NT2/D1 (cell line): ENCODE measurements at regions not wholly inside any gene's neighbourhood (a gene's known extent, or its start where the extent isn't known, plus 50 kb on each side); places are given as distances from the start of the nearest gene placed in this dataset.

Source experiments
- DNase-seq: peaks from one replicate; pipeline ENCODE4 v3.0.0-alpha.2; 2011; ENCODE audit warnings: low read depth, low spot score
- H3K27me3 ChIP-seq: 2 replicates; pipeline ENCODE4 v1.6.0; 2011; ENCODE audit warnings: mild to moderate bottlenecking; ENCODE audit not compliant: insufficient read length, insufficient read depth
- H3K36me3 ChIP-seq: 2 replicates; pipeline ENCODE4 v1.6.1; 2011; ENCODE audit warnings: mild to moderate bottlenecking, low read length, mixed read lengths; ENCODE audit not compliant: insufficient read depth, insufficient read length
- H3K4me1 ChIP-seq: 2 replicates; pipeline ENCODE4 v1.5.1; 2011; ENCODE audit not compliant: insufficient read depth, insufficient read length
- H3K4me3 ChIP-seq: 2 replicates; pipeline ENCODE4 v1.5.1; 2011; ENCODE audit warnings: low read depth; ENCODE audit not compliant: insufficient read length
- H3K9ac ChIP-seq: 2 replicates; pipeline ENCODE4 v1.6.0; 2011; ENCODE audit warnings: low read depth; ENCODE audit not compliant: insufficient read length
- H3K9me3 ChIP-seq: 2 replicates; pipeline ENCODE4 v1.5.1; 2011; ENCODE audit warnings: mild to moderate bottlenecking, low read length; ENCODE audit not compliant: insufficient read depth
- SUZ12 ChIP-seq: IDR thresholded peaks from 2 replicates; pipeline ENCODE4 v1.6.1; 2011; ENCODE audit not compliant: insufficient read length, insufficient read depth; ENCODE audit errors: extremely low read depth
- YY1 ChIP-seq: IDR thresholded peaks from 2 replicates; pipeline ENCODE4 v1.6.1; 2011; ENCODE audit not compliant: insufficient read length, insufficient read depth
- ZNF274 ChIP-seq: IDR thresholded peaks from 2 replicates; pipeline ENCODE4 v1.6.1; 2011; ENCODE audit warnings: mild to moderate bottlenecking, low read depth, low read length

- DNase-seq = no peak
- no peaks in the 10 kb centered on the region for H3K36me3 ChIP-seq
Measured at GRCh38 chr12:19058235-19059021, 71.1 kb upstream of the PLEKHA5 start.

GRCh38 chr12:19064713-19065112, 64.8 kb upstream of the PLEKHA5 start:
- no peaks in the 10 kb centered on the region for H3K36me3 ChIP-seq
- no peak overlapping the region for H3K9ac ChIP-seq
- TF ChIP-seq YY1 = no peak
- no peak for TF ChIP-seq SUZ12
- TF ChIP-seq ZNF274 = no peak
- H3K9me3 ChIP-seq = no peaks in the 10 kb centered on the region
- no peaks in the 10 kb centered on the region for H3K27me3 ChIP-seq
- no peak overlapping the region for H3K4me3 ChIP-seq
- peak; percentile 35 for DNase-seq
- no peaks in the 10 kb centered on the region for H3K4me1 ChIP-seq

More at GRCh38 chr12:19058235-19059021, 71.1 kb upstream of the PLEKHA5 start:
- TF ChIP-seq ZNF274 (no peak), SUZ12 (no peak), YY1 (no peak)
- no peak overlapping the region for H3K4me3 ChIP-seq
- no peak overlapping the region for H3K9ac ChIP-seq
- no peaks in the 10 kb centered on the region for H3K4me1 ChIP-seq
- H3K9me3 ChIP-seq = no peaks in the 10 kb centered on the region
- H3K27me3 ChIP-seq = no peaks in the 10 kb centered on the region

- Histone ChIP-seq H3K4me3 (no peak overlapping the region), H3K4me1 (no peaks in the 10 kb centered on the region), H3K27me3 (no peaks in the 10 kb centered on the region), H3K36me3 (no peaks in the 10 kb centered on the region), H3K9me3 (no peaks in the 10 kb centered on the region), H3K9ac (no peak overlapping the region)
- DNase-seq = no peak
- TF ChIP-seq ZNF274 (no peak), SUZ12 (no peak), YY1 (no peak)
Measured at GRCh38 chr12:19065223-19065622, 64.3 kb upstream of the PLEKHA5 start.

GRCh38 chr12:19065871-19066270, 63.7 kb upstream of the PLEKHA5 start:
- Histone ChIP-seq H3K36me3 (no peaks in the 10 kb centered on the region), H3K27me3 (no peaks in the 10 kb centered on the region), H3K4me1 (no peaks in the 10 kb centered on the region), H3K9ac (no peak overlapping the region), H3K9me3 (no peaks in the 10 kb centered on the region), H3K4me3 (no peak overlapping the region)
- no peak for TF ChIP-seq SUZ12
- TF ChIP-seq YY1 = no peak
- no peak for TF ChIP-seq ZNF274
- no peak for DNase-seq

GRCh38 chr12:19066475-19067001, 63.0 kb upstream of the PLEKHA5 start:
- Histone ChIP-seq H3K36me3 (no peaks in the 10 kb centered on the region), H3K9ac (no peak overlapping the region), H3K4me3 (no peak overlapping the region), H3K9me3 (no peaks in the 10 kb centered on the region), H3K27me3 (no peaks in the 10 kb centered on the region), H3K4me1 (no peaks in the 10 kb centered on the region)
- DNase-seq = no peak
- no peak for TF ChIP-seq ZNF274
- no peak for TF ChIP-seq YY1
- TF ChIP-seq SUZ12 = no peak

- DNase-seq = no peak
Measured at GRCh38 chr12:19068137-19068536, 61.4 kb upstream of the PLEKHA5 start.

GRCh38 chr12:19070341-19070740, 59.2 kb upstream of the PLEKHA5 start:
- Histone ChIP-seq H3K9ac (no peak overlapping the region), H3K4me1 (no peaks in the 10 kb centered on the region), H3K27me3 (no peaks in the 10 kb centered on the region), H3K36me3 (no peaks in the 10 kb centered on the region), H3K4me3 (no peak overlapping the region), H3K9me3 (no peaks in the 10 kb centered on the region)
- no peak for DNase-seq
- no peak for TF ChIP-seq SUZ12
- TF ChIP-seq ZNF274 = no peak
- TF ChIP-seq YY1 = no peak

More at GRCh38 chr12:19068137-19068536, 61.4 kb upstream of the PLEKHA5 start:
- no peaks in the 10 kb centered on the region for H3K27me3 ChIP-seq
- no peak overlapping the region for H3K9ac ChIP-seq
- H3K36me3 ChIP-seq = no peaks in the 10 kb centered on the region
- TF ChIP-seq ZNF274 = no peak
- no peak for TF ChIP-seq SUZ12
- no peak for TF ChIP-seq YY1
- no peaks in the 10 kb centered on the region for H3K9me3 ChIP-seq
- no peak overlapping the region for H3K4me3 ChIP-seq
- no peaks in the 10 kb centered on the region for H3K4me1 ChIP-seq
